ENCODE measurements at regions not wholly inside any gene's neighbourhood (a gene's known extent, or its start where the extent isn't known, plus 50 kb on each side); places are given as distances from the start of the nearest gene placed in this dataset.
A peak's percentile ranks its signal among the peaks of the same experiment; 100 is the strongest.
"Not testable (repeated sequence)": the region's sequence is repeated elsewhere in the genome, so short reads cannot be mapped to it uniquely, and the experiment has no call there.

GRCh38 chr2:239818531-239819011 lies 206.6 kb downstream of the NDUFA10 start:
- H3K4me3 ChIP-seq (ENCODE audit: low read length) = no peak overlapping the region
- H3K9ac ChIP-seq (ENCODE audit: low read length) = no peak overlapping the region
- no peaks in the 10 kb centered on the region for H3K9me3 ChIP-seq (ENCODE audit: control insufficient read depth, low read length)
- no peaks in the 10 kb centered on the region for H3K27me3 ChIP-seq (ENCODE audit: control insufficient read depth, insufficient read depth, low read length)
- H3K36me3 ChIP-seq (ENCODE audit: control insufficient read depth, insufficient read depth, low read length) = no peaks in the 10 kb centered on the region
- peaks cover 3% of the 10 kb centered on the region for H3K4me1 ChIP-seq (ENCODE audit: control insufficient read depth, insufficient read depth, low read length)

GRCh38 chr2:239818086-239818485 lies 207.1 kb downstream of the NDUFA10 start:
- H3K36me3 ChIP-seq (ENCODE audit: control insufficient read depth, insufficient read depth, low read length) = no peaks in the 10 kb centered on the region
- H3K27me3 ChIP-seq (ENCODE audit: control insufficient read depth, insufficient read depth, low read length) = no peaks in the 10 kb centered on the region
- no peak overlapping the region for H3K4me3 ChIP-seq (ENCODE audit: low read length)
- peaks cover 3% of the 10 kb centered on the region for H3K4me1 ChIP-seq (ENCODE audit: control insufficient read depth, insufficient read depth, low read length)
- no peaks in the 10 kb centered on the region for H3K9me3 ChIP-seq (ENCODE audit: control insufficient read depth, low read length)
- no peak overlapping the region for H3K9ac ChIP-seq (ENCODE audit: low read length)

- H3K4me1 ChIP-seq (ENCODE audit: control insufficient read depth, insufficient read depth, low read length); H3K4me3 ChIP-seq (ENCODE audit: low read length); H3K9me3 ChIP-seq (ENCODE audit: control insufficient read depth, low read length); H3K36me3 ChIP-seq (ENCODE audit: control insufficient read depth, insufficient read depth, low read length); H3K9ac ChIP-seq (ENCODE audit: low read length); H3K27me3 ChIP-seq (ENCODE audit: control insufficient read depth, insufficient read depth, low read length): not testable (repeated sequence)
Measured at GRCh38 chr2:239817468-239818031, 207.6 kb downstream of the NDUFA10 start.

GRCh38 chr2:239816576-239817467 lies 208.3 kb downstream of the NDUFA10 start:
- no peaks in the 10 kb centered on the region for H3K9me3 ChIP-seq (ENCODE audit: control insufficient read depth, low read length)
- peaks cover 3% of the 10 kb centered on the region for H3K4me1 ChIP-seq (ENCODE audit: control insufficient read depth, insufficient read depth, low read length)
- H3K27me3 ChIP-seq (ENCODE audit: control insufficient read depth, insufficient read depth, low read length) = no peaks in the 10 kb centered on the region
- H3K9ac ChIP-seq (ENCODE audit: low read length) = no peak overlapping the region
- no peak overlapping the region for H3K4me3 ChIP-seq (ENCODE audit: low read length)
- H3K36me3 ChIP-seq (ENCODE audit: control insufficient read depth, insufficient read depth, low read length) = no peaks in the 10 kb centered on the region

- peaks cover 3% of the 10 kb centered on the region for H3K4me1 ChIP-seq (ENCODE audit: control insufficient read depth, insufficient read depth, low read length)
Measured at GRCh38 chr2:239815671-239816070, 209.5 kb downstream of the NDUFA10 start.

GRCh38 chr2:239814861-239815601 lies 210.1 kb downstream of the NDUFA10 start:
- H3K27me3 ChIP-seq (ENCODE audit: control insufficient read depth, insufficient read depth, low read length) = no peaks in the 10 kb centered on the region
- no peaks in the 10 kb centered on the region for H3K36me3 ChIP-seq (ENCODE audit: control insufficient read depth, insufficient read depth, low read length)
- no peak overlapping the region for H3K4me3 ChIP-seq (ENCODE audit: low read length)
- peaks cover 3% of the 10 kb centered on the region for H3K4me1 ChIP-seq (ENCODE audit: control insufficient read depth, insufficient read depth, low read length)
- no peak overlapping the region for H3K9ac ChIP-seq (ENCODE audit: low read length)
- no peaks in the 10 kb centered on the region for H3K9me3 ChIP-seq (ENCODE audit: control insufficient read depth, low read length)

More at GRCh38 chr2:239815671-239816070, 209.5 kb downstream of the NDUFA10 start:
- no peaks in the 10 kb centered on the region for H3K27me3 ChIP-seq (ENCODE audit: control insufficient read depth, insufficient read depth, low read length)
- no peak overlapping the region for H3K9ac ChIP-seq (ENCODE audit: low read length)
- no peaks in the 10 kb centered on the region for H3K36me3 ChIP-seq (ENCODE audit: control insufficient read depth, insufficient read depth, low read length)
- H3K9me3 ChIP-seq (ENCODE audit: control insufficient read depth, low read length) = no peaks in the 10 kb centered on the region
- H3K4me3 ChIP-seq (ENCODE audit: low read length) = no peak overlapping the region

GRCh38 chr2:239814116-239814860 lies 210.9 kb downstream of the NDUFA10 start:
- Histone ChIP-seq H3K4me1 (ENCODE audit: control insufficient read depth, insufficient read depth, low read length) (peaks cover 3% of the 10 kb centered on the region), H3K4me3 (ENCODE audit: low read length) (no peak overlapping the region), H3K36me3 (ENCODE audit: control insufficient read depth, insufficient read depth, low read length) (no peaks in the 10 kb centered on the region), H3K27me3 (ENCODE audit: control insufficient read depth, insufficient read depth, low read length) (no peaks in the 10 kb centered on the region), H3K9me3 (ENCODE audit: control insufficient read depth, low read length) (no peaks in the 10 kb centered on the region), H3K9ac (ENCODE audit: low read length) (peak overlapping the region; percentile 23)

- Histone ChIP-seq H3K36me3 (ENCODE audit: control insufficient read depth, insufficient read depth, low read length) (no peaks in the 10 kb centered on the region), H3K4me1 (ENCODE audit: control insufficient read depth, insufficient read depth, low read length) (peaks cover 3% of the 10 kb centered on the region), H3K9ac (ENCODE audit: low read length) (no peak overlapping the region), H3K27me3 (ENCODE audit: control insufficient read depth, insufficient read depth, low read length) (no peaks in the 10 kb centered on the region), H3K4me3 (ENCODE audit: low read length) (no peak overlapping the region), H3K9me3 (ENCODE audit: control insufficient read depth, low read length) (no peaks in the 10 kb centered on the region)
Measured at GRCh38 chr2:239813261-239814115, 211.7 kb downstream of the NDUFA10 start.

GRCh38 chr2:239811806-239812560 lies 213.2 kb downstream of the NDUFA10 start:
- peaks cover 3% of the 10 kb centered on the region for H3K4me1 ChIP-seq (ENCODE audit: control insufficient read depth, insufficient read depth, low read length)
- no peaks in the 10 kb centered on the region for H3K9me3 ChIP-seq (ENCODE audit: control insufficient read depth, low read length)
- H3K9ac ChIP-seq (ENCODE audit: low read length) = no peak overlapping the region
- H3K36me3 ChIP-seq (ENCODE audit: control insufficient read depth, insufficient read depth, low read length) = no peaks in the 10 kb centered on the region
- H3K4me3 ChIP-seq (ENCODE audit: low read length) = no peak overlapping the region
- no peaks in the 10 kb centered on the region for H3K27me3 ChIP-seq (ENCODE audit: control insufficient read depth, insufficient read depth, low read length)

- no peaks in the 10 kb centered on the region for H3K27me3 ChIP-seq (ENCODE audit: control insufficient read depth, insufficient read depth, low read length)
- H3K4me3 ChIP-seq (ENCODE audit: low read length) = no peak overlapping the region
- H3K4me1 ChIP-seq (ENCODE audit: control insufficient read depth, insufficient read depth, low read length) = peaks cover 3% of the 10 kb centered on the region
- H3K9me3 ChIP-seq (ENCODE audit: control insufficient read depth, low read length) = no peaks in the 10 kb centered on the region
- H3K36me3 ChIP-seq (ENCODE audit: control insufficient read depth, insufficient read depth, low read length) = no peaks in the 10 kb centered on the region
- no peak overlapping the region for H3K9ac ChIP-seq (ENCODE audit: low read length)
Measured at GRCh38 chr2:239811111-239811781, 213.9 kb downstream of the NDUFA10 start.
